Left cardiac atrium (tissue), 4 donors: ENCODE measurements at regions not wholly inside any gene's neighbourhood (a gene's known extent, or its start where the extent isn't known, plus 50 kb on each side); places are given as distances from the start of the nearest gene placed in this dataset.

Experiments
- ATAC-seq, 2 donors: fragments of 200-7000 bp; cut with Tn5 transposase; one replicate each; pipeline ENCODE4 v1.9.1; 2020; ENCODE audit warnings: mild to moderate bottlenecking in 2 of 2, moderate library complexity in 2 of 2
- DNase-seq: peaks from one replicate; pipeline ENCODE4 v3.0.0-alpha.2; 2020
- intact Hi-C, 2 donors: fragments of 100-400 bp; cut with DNase I; formaldehyde crosslinking; loops; one replicate each; pipeline versions ENCODE4 v1.14.1 to v1.15.1; 2022 to 2023
- donor health status: DM: no; HTN: yes; CAD: no.
- donor health status: DM: no; HTN: yes; CAD: no; lungs with severe emphysema.
- donor health status: DM: yes; HTN: yes; CAD: no.
- donor health status: Dilated cardiomyopathy.

- ATAC-seq (no peak), DNase-seq (no peak)
- intact Hi-C loops, result no loop called here
Measured at GRCh38 chr20:57114290-57115005, 152.0 kb downstream of the BMP7 start.

DNA sequence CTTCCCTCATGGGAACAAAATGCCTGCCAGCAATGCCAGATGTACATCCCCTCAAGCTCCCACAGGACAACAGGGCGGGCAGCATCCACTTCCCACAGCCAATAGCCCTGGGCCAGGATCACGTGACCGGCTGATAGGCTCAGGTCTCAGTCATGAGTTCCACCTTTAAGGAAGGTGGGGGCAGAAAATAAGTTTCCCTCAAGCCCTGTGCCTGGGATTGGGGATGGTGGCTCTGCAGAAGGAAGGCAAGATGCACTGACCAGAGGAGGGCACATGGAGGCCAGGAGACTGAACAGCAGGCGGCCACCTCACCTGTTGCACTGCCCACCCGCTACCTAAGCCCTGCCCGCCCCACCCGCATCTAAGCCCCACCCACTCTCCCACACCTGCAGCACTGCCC lies 149.1 kb downstream of the BMP7 start:
- intact Hi-C loops, result no loop called here
- DNase-seq (no peak), ATAC-seq (no peak)

GRCh38 chr20:57118107-57118769 lies 148.2 kb downstream of the BMP7 start:
- intact Hi-C loops, result no loop called here
- ATAC-seq, result no peak

More at GRCh38 chr20:57118107-57118769, 148.2 kb downstream of the BMP7 start:
- DNase-seq, result no peak
